HG03342 (cell line): ENCODE measurements at regions not wholly inside any gene's neighbourhood (a gene's known extent, or its start where the extent isn't known, plus 50 kb on each side); places are given as distances from the start of the nearest gene placed in this dataset.
"Not testable (repeated sequence)": the region's sequence is repeated elsewhere in the genome, so short reads cannot be mapped to it uniquely, and the experiment has no call there.

Experiments used
- ATAC-seq: cut with Tn5 transposase; IDR thresholded peaks from one replicate; pipeline ENCODE4 v1.9.1; 2021; ENCODE audit warnings: mild to moderate bottlenecking, moderate library complexity; ENCODE audit not compliant: unreplicated experiment

- ATAC-seq = no peak
These were observed 519.1 kb upstream of the AUTS2 start for GRCh38 chr7:69078997-69079769.

- ATAC-seq = not testable (repeated sequence)
These were observed 511.0 kb upstream of the AUTS2 start for GRCh38 chr7:69087281-69087680.

- ATAC-seq = no peak
These were observed 510.1 kb upstream of the AUTS2 start for GRCh38 chr7:69088185-69088584.

DNA sequence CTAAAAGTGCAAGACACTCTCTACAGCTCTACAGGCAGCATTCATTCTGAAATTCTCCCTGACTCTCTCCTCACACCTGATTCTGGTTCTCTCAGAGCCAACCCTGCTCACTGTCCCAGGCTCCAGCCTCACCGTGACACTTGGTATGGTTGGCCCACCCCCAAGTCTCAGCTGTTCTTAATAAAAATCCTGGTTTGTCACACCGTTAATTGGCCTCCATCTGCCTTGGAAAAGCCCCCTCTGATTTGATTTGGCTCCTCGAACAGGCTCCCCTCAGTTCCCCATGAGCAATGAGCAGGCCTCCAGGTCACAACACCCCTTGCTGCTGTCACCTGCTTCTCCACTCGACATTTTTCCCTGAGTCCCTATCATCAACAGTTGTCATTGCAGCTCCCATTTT is 507.3 kb upstream of the AUTS2 start:
- ATAC-seq = no peak

GRCh38 chr7:69091521-69091920 is 506.8 kb upstream of the AUTS2 start:
- ATAC-seq = no peak

GRCh38 chr7:69095127-69095526 is 503.1 kb upstream of the AUTS2 start:
- ATAC-seq = no peak

DNA sequence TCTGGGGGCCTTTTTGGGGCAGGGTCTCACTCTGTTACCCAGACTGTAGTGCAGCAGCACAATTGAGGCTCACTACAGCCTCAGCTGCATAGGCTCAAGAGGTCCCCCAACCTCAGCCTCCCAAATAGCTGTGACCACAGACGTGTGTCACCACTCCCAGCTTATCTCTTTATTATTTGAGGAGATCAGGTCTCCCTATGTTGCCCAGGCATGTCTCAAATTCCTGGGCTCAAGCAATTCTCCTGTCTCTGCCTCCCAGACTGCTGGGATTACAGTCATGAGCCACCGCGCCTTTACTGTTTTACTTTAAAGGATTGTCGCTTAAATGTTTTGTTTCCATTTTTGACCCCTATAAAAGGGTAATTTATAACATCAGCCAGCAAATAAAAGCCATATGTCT is 502.6 kb upstream of the AUTS2 start:
- no peak for ATAC-seq

DNA sequence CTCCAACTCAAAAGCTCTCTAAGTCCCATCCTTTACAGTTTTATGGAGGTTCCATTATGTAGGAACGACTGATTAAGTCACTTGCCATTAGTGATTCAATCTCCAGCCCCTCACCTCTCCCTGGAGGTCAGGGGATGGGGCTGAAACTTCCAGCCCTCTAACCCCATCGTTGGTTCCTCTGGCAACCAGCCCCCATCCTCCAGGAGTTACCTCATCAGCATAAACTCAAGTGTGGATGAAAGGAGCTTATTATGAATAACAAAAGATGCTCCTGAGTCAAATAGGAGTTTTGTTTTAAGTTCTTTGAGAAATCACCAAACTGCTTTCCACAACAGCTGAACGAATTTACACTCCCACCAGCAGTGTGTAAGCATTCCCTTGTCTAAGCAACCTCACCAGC is 494.3 kb upstream of the AUTS2 start:
- ATAC-seq = no peak

GRCh38 chr7:69105092-69105491 is 493.2 kb upstream of the AUTS2 start:
- ATAC-seq = no peak

- no peak for ATAC-seq
These were observed 492.3 kb upstream of the AUTS2 start for GRCh38 chr7:69105981-69106380.

- not testable (repeated sequence) for ATAC-seq
These were observed 491.8 kb upstream of the AUTS2 start for GRCh38 chr7:69106449-69106848.

DNA sequence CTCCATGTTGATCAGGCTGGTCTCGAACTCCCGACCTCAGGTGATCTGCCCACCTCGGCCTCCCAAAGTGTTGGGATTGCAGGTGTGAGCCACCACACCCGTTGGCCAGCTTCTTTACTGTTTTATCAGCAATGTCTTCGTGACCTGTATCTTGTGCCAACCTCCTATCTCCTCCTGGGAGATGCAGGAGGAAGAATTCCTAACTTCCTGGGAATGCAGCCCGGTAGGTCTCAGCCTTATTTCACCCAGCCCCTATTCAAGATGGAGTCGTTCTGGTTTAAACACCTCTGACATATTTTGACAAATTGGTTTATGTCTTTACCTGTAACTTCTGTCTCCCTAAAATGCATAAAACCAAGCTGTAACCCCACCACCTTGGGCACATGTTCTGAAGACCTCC is 491.3 kb upstream of the AUTS2 start:
- not testable (repeated sequence) for ATAC-seq

- no peak for ATAC-seq
These were observed 490.2 kb upstream of the AUTS2 start for GRCh38 chr7:69108097-69108496.

- no peak for ATAC-seq
These were observed 489.0 kb upstream of the AUTS2 start for GRCh38 chr7:69109246-69109645.

GRCh38 chr7:69109879-69110278 is 488.4 kb upstream of the AUTS2 start:
- ATAC-seq = no peak

DNA sequence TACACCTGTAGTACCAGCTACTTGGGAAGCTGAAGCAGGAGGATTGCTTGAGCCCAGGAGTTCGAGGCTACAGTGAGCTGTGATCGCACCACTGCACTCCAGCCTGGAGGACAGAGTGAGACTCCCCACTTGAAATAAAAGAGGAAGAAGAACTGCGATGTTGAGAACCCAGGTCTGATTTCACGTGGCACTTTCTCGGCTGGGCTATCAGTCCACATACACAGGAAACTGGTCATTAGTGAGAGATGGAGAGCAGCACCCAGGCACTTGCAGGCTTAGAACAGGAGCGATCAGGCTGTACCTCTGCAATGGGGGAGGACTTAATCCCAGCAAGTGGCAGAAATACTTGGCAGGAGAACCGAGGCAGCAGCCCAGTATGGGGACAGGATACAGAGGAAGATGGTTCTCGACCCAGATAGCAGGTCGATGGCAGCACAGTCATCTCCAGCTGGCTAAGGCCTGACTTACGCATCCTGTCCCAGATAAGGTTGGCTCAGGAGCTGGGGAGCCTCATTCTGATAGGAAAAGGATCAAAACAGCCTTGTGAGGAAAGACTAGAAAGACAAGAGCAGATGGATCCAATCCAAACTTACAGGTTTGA is 487.7 kb upstream of the AUTS2 start:
- no peak for ATAC-seq

DNA sequence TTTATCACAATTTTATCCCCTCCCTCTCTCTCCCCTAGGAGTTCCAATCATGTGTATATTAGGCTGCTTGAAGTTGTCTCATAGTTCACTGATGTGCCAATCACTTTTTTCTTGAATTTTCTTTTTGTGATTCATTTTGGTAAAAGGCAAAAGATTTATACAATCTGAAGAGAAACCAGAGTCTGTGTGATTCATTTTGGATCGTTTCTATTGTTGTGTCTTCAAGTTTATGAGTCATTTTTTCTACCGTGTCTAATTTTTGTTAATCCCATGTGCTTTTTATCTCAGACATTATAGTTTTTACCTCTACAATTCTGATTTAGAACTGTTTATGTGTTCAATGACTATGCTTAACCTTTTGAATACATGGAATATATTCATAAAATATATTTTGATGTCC is 483.9 kb upstream of the AUTS2 start:
- no peak for ATAC-seq

DNA sequence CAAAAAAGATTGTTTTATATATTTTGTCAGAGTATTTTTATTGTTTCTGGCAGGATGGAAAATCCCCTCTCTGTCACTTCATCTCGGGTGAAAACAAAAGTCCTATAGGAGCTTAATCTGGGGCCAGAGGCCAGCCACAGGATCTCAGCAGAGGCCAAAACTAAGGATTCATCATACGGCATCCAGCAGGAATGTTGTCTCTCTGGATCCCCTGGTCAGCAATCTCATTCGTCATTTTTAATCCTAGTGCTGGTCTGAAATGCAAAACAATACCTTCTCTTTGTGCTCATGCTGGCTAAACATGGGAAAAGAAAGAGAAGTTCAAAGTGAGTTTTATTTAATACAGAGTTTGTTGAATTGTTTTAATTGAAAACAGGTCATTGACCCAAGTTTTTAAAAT is 482.5 kb upstream of the AUTS2 start:
- ATAC-seq = no peak

- ATAC-seq = not testable (repeated sequence)
These were observed 482.1 kb upstream of the AUTS2 start for GRCh38 chr7:69116196-69116595.

DNA sequence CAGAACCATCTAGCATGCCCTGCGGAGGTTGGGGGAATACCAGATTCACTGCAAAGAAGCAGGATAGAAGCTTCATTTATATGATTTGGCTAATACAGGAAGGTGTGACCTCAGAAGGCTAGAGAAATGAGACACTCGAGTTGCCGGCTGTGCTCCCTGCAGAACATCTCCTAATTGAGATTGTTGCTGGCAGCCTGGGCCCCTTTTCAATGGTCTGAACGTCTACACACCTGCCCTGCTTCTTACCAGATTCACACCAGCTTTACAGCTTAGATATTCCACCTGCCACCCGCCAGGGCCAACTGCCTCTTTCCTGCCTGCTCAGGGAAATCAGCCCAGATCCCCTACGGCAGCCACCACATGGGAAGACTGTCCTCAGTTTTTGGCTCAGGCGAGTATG is 475.3 kb upstream of the AUTS2 start:
- ATAC-seq = no peak

DNA sequence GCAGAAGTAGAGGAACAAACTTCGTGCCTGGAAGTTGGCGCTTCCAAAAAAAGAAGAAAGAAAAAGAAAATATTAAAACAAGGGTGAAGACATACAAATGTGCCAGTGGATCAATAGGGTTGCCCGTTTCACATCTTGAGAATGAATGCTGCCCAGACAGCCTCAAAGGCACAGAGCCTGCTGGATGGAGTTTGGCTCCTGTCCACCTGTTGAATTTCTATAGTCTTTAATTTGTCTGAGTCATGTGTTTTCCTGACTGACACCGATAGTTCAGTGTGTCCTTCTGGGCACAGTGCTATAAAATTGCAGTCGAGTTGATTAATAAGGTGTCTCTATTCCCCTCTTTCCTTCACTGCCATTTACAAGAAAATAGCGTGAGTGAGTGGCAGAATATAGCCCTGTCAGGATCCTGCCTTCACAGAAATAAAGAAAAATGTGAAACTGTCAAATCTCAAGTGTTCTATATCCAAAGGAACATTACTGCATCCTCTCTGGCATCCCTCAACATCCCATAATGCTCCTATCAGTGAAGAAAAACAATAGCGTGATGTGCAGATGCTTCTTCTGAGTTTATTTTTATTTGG is 471.3 kb upstream of the AUTS2 start:
- ATAC-seq = no peak

DNA sequence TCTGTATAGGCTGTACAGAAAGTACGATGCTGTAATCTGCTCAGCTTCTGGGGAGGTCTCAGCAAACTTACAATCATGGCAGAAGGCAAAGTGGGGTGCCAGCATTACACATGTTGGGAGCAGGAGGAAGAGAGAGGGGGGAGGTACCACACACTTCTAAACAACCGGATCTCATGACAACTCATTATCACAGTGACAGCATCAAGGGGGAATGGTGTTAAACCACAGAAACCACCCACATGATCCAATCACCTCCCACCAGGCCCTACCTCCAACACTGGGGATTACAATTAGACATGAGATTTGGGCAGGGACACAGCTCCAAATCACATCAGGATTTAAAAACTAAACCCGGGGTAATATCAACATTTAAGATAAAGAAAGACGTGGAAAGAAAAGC is 468.8 kb upstream of the AUTS2 start:
- no peak for ATAC-seq
